Hepatocyte (in vitro differentiated cells): ENCODE measurements at regions not wholly inside any gene's neighbourhood (a gene's known extent, or its start where the extent isn't known, plus 50 kb on each side); places are given as distances from the start of the nearest gene placed in this dataset.

Experiments used
- EZH2 ChIP-seq: fragments of 200-600 bp; sonication (generic); IDR thresholded peaks from 2 replicates; pipeline ENCODE4 v1.6.1; 2016; ENCODE audit warnings: antibody characterized with exemption, mild to moderate bottlenecking, borderline replicate concordance
- EZH2phosphoT487 ChIP-seq: fragments of 200-600 bp; sonication (generic); IDR thresholded peaks from one replicate; pipeline ENCODE4 v1.6.1; 2018; ENCODE audit warnings: antibody characterized with exemption, mild to moderate bottlenecking, low read depth, moderate library complexity; ENCODE audit not compliant: unreplicated experiment, severe bottlenecking
- TF ChIP-seq, protein P1 (sequence below): fragments of 200-600 bp; sonication (generic); IDR thresholded peaks from 2 replicates; pipeline ENCODE4 v1.5.1; 2016; ENCODE audit warnings: antibody characterized with exemption, mild to moderate bottlenecking; ENCODE audit not compliant: poor library complexity

GRCh38 chr20:33908868-33909267 lies 84.8 kb upstream of the RALY start:
- TF ChIP-seq, protein P1, sequence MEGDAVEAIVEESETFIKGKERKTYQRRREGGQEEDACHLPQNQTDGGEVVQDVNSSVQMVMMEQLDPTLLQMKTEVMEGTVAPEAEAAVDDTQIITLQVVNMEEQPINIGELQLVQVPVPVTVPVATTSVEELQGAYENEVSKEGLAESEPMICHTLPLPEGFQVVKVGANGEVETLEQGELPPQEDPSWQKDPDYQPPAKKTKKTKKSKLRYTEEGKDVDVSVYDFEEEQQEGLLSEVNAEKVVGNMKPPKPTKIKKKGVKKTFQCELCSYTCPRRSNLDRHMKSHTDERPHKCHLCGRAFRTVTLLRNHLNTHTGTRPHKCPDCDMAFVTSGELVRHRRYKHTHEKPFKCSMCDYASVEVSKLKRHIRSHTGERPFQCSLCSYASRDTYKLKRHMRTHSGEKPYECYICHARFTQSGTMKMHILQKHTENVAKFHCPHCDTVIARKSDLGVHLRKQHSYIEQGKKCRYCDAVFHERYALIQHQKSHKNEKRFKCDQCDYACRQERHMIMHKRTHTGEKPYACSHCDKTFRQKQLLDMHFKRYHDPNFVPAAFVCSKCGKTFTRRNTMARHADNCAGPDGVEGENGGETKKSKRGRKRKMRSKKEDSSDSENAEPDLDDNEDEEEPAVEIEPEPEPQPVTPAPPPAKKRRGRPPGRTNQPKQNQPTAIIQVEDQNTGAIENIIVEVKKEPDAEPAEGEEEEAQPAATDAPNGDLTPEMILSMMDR = no peak
- TF ChIP-seq EZH2 = no peak
- no peak for TF ChIP-seq EZH2phosphoT487
